ENCODE measurements at regions not wholly inside any gene's neighbourhood (a gene's known extent, or its start where the extent isn't known, plus 50 kb on each side); places are given as distances from the start of the nearest gene placed in this dataset.

DNA sequence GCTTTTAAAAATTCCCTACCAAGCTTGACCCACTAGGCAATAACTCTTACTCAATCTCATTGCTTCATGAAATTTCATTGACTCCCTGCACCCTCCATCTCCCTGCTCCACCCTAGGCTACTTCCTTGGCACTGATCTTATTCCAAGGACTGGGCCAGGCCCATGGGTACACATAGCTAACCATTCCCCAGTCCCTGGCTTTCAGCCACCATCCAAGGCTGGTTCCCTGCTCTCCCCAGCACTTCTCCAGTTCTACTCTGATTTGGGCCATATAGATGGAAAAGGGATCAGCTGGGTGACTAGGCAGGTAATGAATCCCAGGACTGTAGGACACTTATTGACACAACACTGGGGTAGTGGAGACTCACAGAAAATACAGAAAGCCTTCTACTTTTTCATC, 88.1 kb upstream of the NEO1 start:
- no peak for DNase-seq (ENCODE audit: low spot score)
- TF ChIP-seq KAT7 (CRISPR knock-in tag; IDR thresholded peaks at IDR 0.05; ENCODE audit: borderline replicate concordance) (no peak), FOXP1 (CRISPR knock-in tag; IDR thresholded peaks at IDR 0.05; ENCODE audit: borderline replicate concordance) (no peak), ZNF263 (CRISPR knock-in tag; IDR thresholded peaks at IDR 0.05; ENCODE audit: low read depth) (no peak), RORB (CRISPR knock-in tag; IDR thresholded peaks at IDR 0.05) (no peak)
- TF ChIP-seq, protein P1, sequence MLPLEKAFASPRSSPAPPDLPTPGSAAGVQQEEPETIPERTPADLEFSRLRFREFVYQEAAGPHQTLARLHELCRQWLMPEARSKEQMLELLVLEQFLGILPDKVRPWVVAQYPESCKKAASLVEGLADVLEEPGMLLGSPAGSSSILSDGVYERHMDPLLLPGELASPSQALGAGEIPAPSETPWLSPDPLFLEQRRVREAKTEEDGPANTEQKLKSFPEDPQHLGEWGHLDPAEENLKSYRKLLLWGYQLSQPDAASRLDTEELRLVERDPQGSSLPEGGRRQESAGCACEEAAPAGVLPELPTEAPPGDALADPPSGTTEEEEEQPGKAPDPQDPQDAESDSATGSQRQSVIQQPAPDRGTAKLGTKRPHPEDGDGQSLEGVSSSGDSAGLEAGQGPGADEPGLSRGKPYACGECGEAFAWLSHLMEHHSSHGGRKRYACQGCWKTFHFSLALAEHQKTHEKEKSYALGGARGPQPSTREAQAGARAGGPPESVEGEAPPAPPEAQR (CRISPR knock-in tag; IDR thresholded peaks at IDR 0.05), result no peak
- TF ChIP-seq, protein P2, sequence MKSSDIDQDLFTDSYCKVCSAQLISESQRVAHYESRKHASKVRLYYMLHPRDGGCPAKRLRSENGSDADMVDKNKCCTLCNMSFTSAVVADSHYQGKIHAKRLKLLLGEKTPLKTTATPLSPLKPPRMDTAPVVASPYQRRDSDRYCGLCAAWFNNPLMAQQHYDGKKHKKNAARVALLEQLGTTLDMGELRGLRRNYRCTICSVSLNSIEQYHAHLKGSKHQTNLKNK (CRISPR knock-in tag; IDR thresholded peaks at IDR 0.05), result no peak
- no peak overlapping the region for H3K27ac Mint-ChIP-seq
- H3K36me3 Mint-ChIP-seq, result peaks cover 29% of the 10 kb centered on the region
- H3K4me3 Mint-ChIP-seq, result no peak overlapping the region
- ChIA-PET POLR2A (no interaction called here), CTCF (no interaction called here)
- peaks cover 37% of the 10 kb centered on the region for H3K9me3 Mint-ChIP-seq
- H3K27me3 Mint-ChIP-seq (ENCODE audit: low read depth), result peaks cover 6% of the 10 kb centered on the region
- ATAC-seq, result no peak
- H3K4me1 Mint-ChIP-seq, result no peaks in the 10 kb centered on the region

DNA sequence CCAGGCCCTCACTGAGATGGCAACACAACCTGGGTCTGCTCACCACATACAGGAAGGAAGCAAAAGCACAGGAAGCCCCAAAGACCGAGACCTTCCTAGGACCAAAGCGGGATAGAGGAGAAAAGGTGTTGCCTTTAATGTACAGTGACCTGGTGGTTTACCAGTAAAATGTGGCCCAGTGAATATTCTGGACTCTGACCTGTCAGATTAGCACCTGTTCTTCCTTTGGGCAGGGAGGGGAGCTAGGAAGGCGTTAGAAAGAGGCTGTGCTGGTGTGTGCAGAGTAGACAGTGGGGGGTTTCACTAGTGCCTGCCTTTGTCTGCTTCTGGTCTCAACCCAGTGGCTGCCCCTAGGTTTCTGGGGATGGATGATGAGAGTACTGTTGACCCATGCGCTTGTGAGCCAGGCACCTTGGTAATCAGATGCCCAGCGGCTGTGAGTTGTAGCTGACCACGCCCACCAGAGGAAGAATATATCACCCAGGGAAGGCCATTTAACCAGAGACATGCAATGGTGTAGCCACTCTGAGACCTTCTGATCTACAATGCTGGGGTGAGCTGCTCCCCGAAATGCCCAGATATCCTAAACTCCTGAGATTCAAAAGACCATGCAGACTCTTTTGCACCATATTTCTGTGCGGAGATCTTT, 90.1 kb upstream of the NEO1 start:
- H3K9me3 Mint-ChIP-seq, result peaks cover 37% of the 10 kb centered on the region
- TF ChIP-seq, protein P3, sequence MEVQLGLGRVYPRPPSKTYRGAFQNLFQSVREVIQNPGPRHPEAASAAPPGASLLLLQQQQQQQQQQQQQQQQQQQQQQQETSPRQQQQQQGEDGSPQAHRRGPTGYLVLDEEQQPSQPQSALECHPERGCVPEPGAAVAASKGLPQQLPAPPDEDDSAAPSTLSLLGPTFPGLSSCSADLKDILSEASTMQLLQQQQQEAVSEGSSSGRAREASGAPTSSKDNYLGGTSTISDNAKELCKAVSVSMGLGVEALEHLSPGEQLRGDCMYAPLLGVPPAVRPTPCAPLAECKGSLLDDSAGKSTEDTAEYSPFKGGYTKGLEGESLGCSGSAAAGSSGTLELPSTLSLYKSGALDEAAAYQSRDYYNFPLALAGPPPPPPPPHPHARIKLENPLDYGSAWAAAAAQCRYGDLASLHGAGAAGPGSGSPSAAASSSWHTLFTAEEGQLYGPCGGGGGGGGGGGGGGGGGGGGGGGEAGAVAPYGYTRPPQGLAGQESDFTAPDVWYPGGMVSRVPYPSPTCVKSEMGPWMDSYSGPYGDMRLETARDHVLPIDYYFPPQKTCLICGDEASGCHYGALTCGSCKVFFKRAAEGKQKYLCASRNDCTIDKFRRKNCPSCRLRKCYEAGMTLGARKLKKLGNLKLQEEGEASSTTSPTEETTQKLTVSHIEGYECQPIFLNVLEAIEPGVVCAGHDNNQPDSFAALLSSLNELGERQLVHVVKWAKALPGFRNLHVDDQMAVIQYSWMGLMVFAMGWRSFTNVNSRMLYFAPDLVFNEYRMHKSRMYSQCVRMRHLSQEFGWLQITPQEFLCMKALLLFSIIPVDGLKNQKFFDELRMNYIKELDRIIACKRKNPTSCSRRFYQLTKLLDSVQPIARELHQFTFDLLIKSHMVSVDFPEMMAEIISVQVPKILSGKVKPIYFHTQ (CRISPR knock-in tag; IDR thresholded peaks at IDR 0.05), result no peak
- TF ChIP-seq, protein P4, sequence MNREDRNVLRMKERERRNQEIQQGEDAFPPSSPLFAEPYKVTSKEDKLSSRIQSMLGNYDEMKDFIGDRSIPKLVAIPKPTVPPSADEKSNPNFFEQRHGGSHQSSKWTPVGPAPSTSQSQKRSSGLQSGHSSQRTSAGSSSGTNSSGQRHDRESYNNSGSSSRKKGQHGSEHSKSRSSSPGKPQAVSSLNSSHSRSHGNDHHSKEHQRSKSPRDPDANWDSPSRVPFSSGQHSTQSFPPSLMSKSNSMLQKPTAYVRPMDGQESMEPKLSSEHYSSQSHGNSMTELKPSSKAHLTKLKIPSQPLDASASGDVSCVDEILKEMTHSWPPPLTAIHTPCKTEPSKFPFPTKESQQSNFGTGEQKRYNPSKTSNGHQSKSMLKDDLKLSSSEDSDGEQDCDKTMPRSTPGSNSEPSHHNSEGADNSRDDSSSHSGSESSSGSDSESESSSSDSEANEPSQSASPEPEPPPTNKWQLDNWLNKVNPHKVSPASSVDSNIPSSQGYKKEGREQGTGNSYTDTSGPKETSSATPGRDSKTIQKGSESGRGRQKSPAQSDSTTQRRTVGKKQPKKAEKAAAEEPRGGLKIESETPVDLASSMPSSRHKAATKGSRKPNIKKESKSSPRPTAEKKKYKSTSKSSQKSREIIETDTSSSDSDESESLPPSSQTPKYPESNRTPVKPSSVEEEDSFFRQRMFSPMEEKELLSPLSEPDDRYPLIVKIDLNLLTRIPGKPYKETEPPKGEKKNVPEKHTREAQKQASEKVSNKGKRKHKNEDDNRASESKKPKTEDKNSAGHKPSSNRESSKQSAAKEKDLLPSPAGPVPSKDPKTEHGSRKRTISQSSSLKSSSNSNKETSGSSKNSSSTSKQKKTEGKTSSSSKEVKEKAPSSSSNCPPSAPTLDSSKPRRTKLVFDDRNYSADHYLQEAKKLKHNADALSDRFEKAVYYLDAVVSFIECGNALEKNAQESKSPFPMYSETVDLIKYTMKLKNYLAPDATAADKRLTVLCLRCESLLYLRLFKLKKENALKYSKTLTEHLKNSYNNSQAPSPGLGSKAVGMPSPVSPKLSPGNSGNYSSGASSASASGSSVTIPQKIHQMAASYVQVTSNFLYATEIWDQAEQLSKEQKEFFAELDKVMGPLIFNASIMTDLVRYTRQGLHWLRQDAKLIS (CRISPR knock-in tag; IDR thresholded peaks at IDR 0.05; ENCODE audit: borderline replicate concordance), result no peak
- ChIA-PET CTCF (no interaction called here), POLR2A (no interaction called here)
- H3K4me1 Mint-ChIP-seq, result no peaks in the 10 kb centered on the region
- DNase-seq (ENCODE audit: low spot score), result no peak
- peaks cover 29% of the 10 kb centered on the region for H3K36me3 Mint-ChIP-seq
- no peak for ATAC-seq
- no peak overlapping the region for H3K27ac Mint-ChIP-seq
- no peak overlapping the region for H3K4me3 Mint-ChIP-seq
- H3K27me3 Mint-ChIP-seq (ENCODE audit: low read depth), result peaks cover 6% of the 10 kb centered on the region

DNA sequence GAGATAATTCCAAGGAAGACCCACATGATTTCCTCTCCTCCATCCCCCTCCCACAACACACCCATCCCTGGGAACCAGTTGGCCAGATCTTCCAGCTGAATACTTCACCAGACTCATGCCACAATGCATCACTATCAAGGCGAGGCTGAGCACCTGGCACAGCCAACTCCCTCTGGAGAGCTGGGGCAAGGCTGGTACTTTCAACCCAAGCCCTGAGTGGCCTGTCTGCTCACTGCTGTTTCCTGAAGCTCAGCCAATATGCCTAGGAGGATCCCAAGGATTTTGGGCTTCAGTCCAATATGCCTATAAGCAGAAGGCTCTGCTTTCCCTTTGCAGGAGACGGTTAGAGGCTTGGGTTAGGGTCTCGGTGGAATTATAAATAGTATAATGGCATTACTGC, 90.9 kb upstream of the NEO1 start:
- peaks cover 6% of the 10 kb centered on the region for H3K27me3 Mint-ChIP-seq (ENCODE audit: low read depth)
- DNase-seq (ENCODE audit: low spot score) (no peak), ATAC-seq (no peak)
- H3K36me3 Mint-ChIP-seq, result peaks cover 29% of the 10 kb centered on the region
- no peaks in the 10 kb centered on the region for H3K4me1 Mint-ChIP-seq
- ChIA-PET CTCF (no interaction called here), POLR2A (no interaction called here)
- no peak overlapping the region for H3K4me3 Mint-ChIP-seq
- no peak overlapping the region for H3K27ac Mint-ChIP-seq
- peaks cover 37% of the 10 kb centered on the region for H3K9me3 Mint-ChIP-seq
- no peak for TF ChIP-seq TP53 (CRISPR knock-in tag; IDR thresholded peaks at IDR 0.05)
- TF ChIP-seq TEAD4 (CRISPR knock-in tag; IDR thresholded peaks at IDR 0.05), result no peak
- no peak for TF ChIP-seq NR3C1 (CRISPR knock-in tag; conservative IDR thresholded peaks at IDR 0.05; ENCODE audit: low read depth)
- no peak for TF ChIP-seq RELA (CRISPR knock-in tag; IDR thresholded peaks at IDR 0.05; ENCODE audit: borderline replicate concordance)
- no peak for TF ChIP-seq ZNF263 (CRISPR knock-in tag; IDR thresholded peaks at IDR 0.05; ENCODE audit: low read depth)
- TF ChIP-seq, protein P5, sequence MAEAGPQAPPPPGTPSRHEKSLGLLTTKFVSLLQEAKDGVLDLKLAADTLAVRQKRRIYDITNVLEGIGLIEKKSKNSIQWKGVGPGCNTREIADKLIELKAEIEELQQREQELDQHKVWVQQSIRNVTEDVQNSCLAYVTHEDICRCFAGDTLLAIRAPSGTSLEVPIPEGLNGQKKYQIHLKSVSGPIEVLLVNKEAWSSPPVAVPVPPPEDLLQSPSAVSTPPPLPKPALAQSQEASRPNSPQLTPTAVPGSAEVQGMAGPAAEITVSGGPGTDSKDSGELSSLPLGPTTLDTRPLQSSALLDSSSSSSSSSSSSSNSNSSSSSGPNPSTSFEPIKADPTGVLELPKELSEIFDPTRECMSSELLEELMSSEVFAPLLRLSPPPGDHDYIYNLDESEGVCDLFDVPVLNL (CRISPR knock-in tag; IDR thresholded peaks at IDR 0.05; ENCODE audit: borderline replicate concordance, low read depth), result no peak
- TF ChIP-seq ZNF121 (CRISPR knock-in tag; IDR thresholded peaks at IDR 0.05), result no peak
